IMR-90 (cell line): ENCODE measurements at regions not wholly inside any gene's neighbourhood (a gene's known extent, or its start where the extent isn't known, plus 50 kb on each side); places are given as distances from the start of the nearest gene placed in this dataset.

Experiments
- ATAC-seq: fragments of 200-7000 bp; cut with Tn5 transposase; 2 replicates; pipeline ENCODE4 v1.9.1; 2020; ENCODE audit warnings: low read depth, mild to moderate bottlenecking, moderate library complexity
- BruUV-seq: library from RNA; stranded (reverse); fragments of 400-500 nt; replicated peaks from 2 replicates; lab custom pipeline; 2021; lab: Mats Ljungman, UMichigan
- CTCF ChIA-PET: fragments of 300-600 bp; formaldehyde crosslinking; extraction: SDS; loops from one replicate; lab custom pipeline; 2021; ENCODE audit warnings: antibody characterized with exemption; lab: Yijun Ruan, JAX
- POLR2A ChIA-PET: fragments of 300-600 bp; sonication (Branson Sonifier 250); formaldehyde crosslinking; loops from one replicate; lab custom pipeline; 2022; ENCODE audit warnings: antibody characterized with exemption; ENCODE audit not compliant: unreplicated experiment; lab: Charles Lee
- DNase-seq: peaks from one replicate; pipeline ENCODE4 v3.0.0; 2013
- H2AFZ ChIP-seq: replicated peaks from 2 replicates; pipeline ENCODE3; 2013; ENCODE audit warnings: low read length, mild to moderate bottlenecking; ENCODE audit not compliant: poor library complexity
- H2AK5ac ChIP-seq: 2 replicates; pipeline ENCODE4 v1.6.1; 2013; ENCODE audit warnings: low read depth, low read length, inconsistent platforms
- H2AK9ac ChIP-seq: replicated peaks from 2 replicates; pipeline ENCODE3; 2013; ENCODE audit warnings: mild to moderate bottlenecking, low read depth, low read length, moderate library complexity; ENCODE audit not compliant: poor library complexity
- H2BK120ac ChIP-seq: 2 replicates; pipeline ENCODE4 v1.6.1; 2013; ENCODE audit warnings: low read depth, low read length, inconsistent platforms
- H2BK15ac ChIP-seq: 3 replicates; pipeline ENCODE4 v1.6.1; 2013; ENCODE audit warnings: low read depth, low read length, inconsistent platforms
- H2BK20ac ChIP-seq: 2 replicates; pipeline ENCODE4 v1.6.1; 2013; ENCODE audit warnings: low read depth, mild to moderate bottlenecking, inconsistent platforms, low read length, moderate library complexity
- H2BK5ac ChIP-seq: 2 replicates; pipeline ENCODE4 v1.6.1; 2013; ENCODE audit warnings: mild to moderate bottlenecking, low read depth, low read length, inconsistent platforms; ENCODE audit not compliant: poor library complexity, severe bottlenecking
- H3K14ac ChIP-seq: replicated peaks from 2 replicates; pipeline ENCODE4 v1.6.1; 2013; ENCODE audit warnings: low read depth, low read length, inconsistent platforms
- H3K18ac ChIP-seq: 2 replicates; pipeline ENCODE4 v1.6.1; 2013; ENCODE audit warnings: low read depth, low read length, control low read depth
- H3K23ac ChIP-seq: 2 replicates; pipeline ENCODE4 v1.6.1; 2013; ENCODE audit warnings: low read depth, low read length, inconsistent platforms
- H3K27ac ChIP-seq: 2 replicates; pipeline ENCODE4 v1.5.1; 2013; ENCODE audit warnings: mild to moderate bottlenecking, control low read depth, low read length; ENCODE audit not compliant: insufficient read depth
- H3K27me3 ChIP-seq: 2 replicates; pipeline ENCODE4 v1.6.1; 2013; ENCODE audit warnings: low read length; ENCODE audit not compliant: control insufficient read depth, insufficient read depth
- H3K36me3 ChIP-seq: 2 replicates; pipeline ENCODE4 v1.6.1; 2013; ENCODE audit warnings: low read length, mixed read lengths; ENCODE audit not compliant: control insufficient read depth, insufficient read depth
- H3K4ac ChIP-seq: 2 replicates; pipeline ENCODE4 v1.6.1; 2013; ENCODE audit warnings: low read depth, low read length, inconsistent platforms
- H3K4me1 ChIP-seq: 2 replicates; pipeline ENCODE4 v1.6.1; 2013; ENCODE audit warnings: low read length, mixed read lengths; ENCODE audit not compliant: control insufficient read depth, insufficient read depth
- H3K4me2 ChIP-seq: 2 replicates; pipeline ENCODE4 v1.6.1; 2013; ENCODE audit warnings: low read depth, mild to moderate bottlenecking, control low read depth, low read length, moderate library complexity
- H3K4me3 ChIP-seq: 2 replicates; pipeline ENCODE4 v1.5.1; 2013; ENCODE audit warnings: low read depth, mild to moderate bottlenecking, control low read depth, low read length, moderate library complexity; ENCODE audit not compliant: insufficient read depth
- H3K56ac ChIP-seq: 2 replicates; pipeline ENCODE4 v1.6.1; 2013; ENCODE audit warnings: low read length, inconsistent platforms; ENCODE audit not compliant: insufficient read depth; ENCODE audit errors: extremely low read depth
- H3K79me1 ChIP-seq, 2 experiments: 2 replicates each; pipeline ENCODE4 v1.6.1; 2013; ENCODE audit warnings: low read length in 2 of 2, inconsistent platforms in 1 of 2, low read depth in 1 of 2
- H3K9ac ChIP-seq: 2 replicates; pipeline ENCODE4 v1.6.1; 2013; ENCODE audit warnings: low read depth, low read length, control low read depth
- H3K9me1 ChIP-seq: 2 replicates; pipeline ENCODE4 v1.6.1; 2013; ENCODE audit warnings: low read length, inconsistent platforms; ENCODE audit not compliant: insufficient read depth
- H3K9me3 ChIP-seq: 2 replicates; pipeline ENCODE4 v1.6.1; 2013; ENCODE audit warnings: low read length; ENCODE audit not compliant: control insufficient read depth, insufficient read depth
- H4K20me1 ChIP-seq: 2 replicates; pipeline ENCODE4 v1.6.1; 2013; ENCODE audit warnings: low read length, inconsistent platforms; ENCODE audit not compliant: insufficient read depth
- H4K5ac ChIP-seq: 2 replicates; pipeline ENCODE4 v1.6.1; 2013; ENCODE audit warnings: mild to moderate bottlenecking, low read depth, low read length, control low read depth
- H4K8ac ChIP-seq, 2 experiments: 2 replicates each; pipeline ENCODE4 v1.6.1; 2013; ENCODE audit warnings: low read depth in 2 of 2, low read length in 2 of 2, control low read depth in 1 of 2, inconsistent platforms in 1 of 2
- H4K91ac ChIP-seq: 2 replicates; pipeline ENCODE4 v1.6.1; 2013; ENCODE audit warnings: low read depth, low read length, inconsistent platforms; ENCODE audit not compliant: insufficient read depth
- CHD1 ChIP-seq: IDR thresholded peaks from 2 replicates; pipeline ENCODE4 v1.6.1; 2012; ENCODE audit warnings: low read depth, low read length, improper control_type of control experiment
- RAD21 ChIP-seq: IDR thresholded peaks from 2 replicates; pipeline ENCODE4 v1.6.1; 2012; ENCODE audit warnings: low read length, improper control_type of control experiment
- WGBS, 2 experiments: methylation state at CpG; one replicate each; pipeline versions ENCODE4 v1.1.5 to v1.1.7; 2013; ENCODE audit warnings: missing lambda C conversion rate in 2 of 2; ENCODE audit not compliant: insufficient read length in 1 of 2; ENCODE audit errors: extremely low coverage in 2 of 2; 5-methylcytosine and 5-hydroxymethylcytosine counted together
- dilution Hi-C: fragments of 300-500 bp; cut with HindIII; formaldehyde crosslinking; loops from one replicate; pipeline ENCODE4 v1.14.3; 2018; ENCODE audit warnings: low sequenced_read_pairs; ENCODE audit not compliant: unreplicated experiment
- in situ Hi-C: fragments of 300-500 bp; cut with MboI; formaldehyde crosslinking; loops from 3 replicates; pipeline ENCODE4 v1.14.3; 2019; ENCODE audit warnings: low sequenced_read_pairs, inconsistent platforms, mixed read lengths
- intact Hi-C: fragments of 100-400 bp; cut with micrococcal nuclease; formaldehyde crosslinking; loops from 2 replicates; pipeline ENCODE4 v1.10.0; 2022

GRCh38 chr3:96182756-96183155 is 631.6 kb upstream of the EPHA6 start:
- H4K91ac ChIP-seq = no peak overlapping the region
- no peaks in the 10 kb centered on the region for H4K20me1 ChIP-seq
- H2BK20ac ChIP-seq = no peak overlapping the region
- H2BK15ac ChIP-seq = no peak overlapping the region
- no peaks in the 10 kb centered on the region for H3K9me1 ChIP-seq
- no peak overlapping the region for H3K23ac ChIP-seq
- H3K4ac ChIP-seq = no peak overlapping the region
- no peaks in the 10 kb centered on the region for H3K79me1 ChIP-seq
- no peak overlapping the region for H2BK120ac ChIP-seq
- H3K4me2 ChIP-seq = no peak overlapping the region
- no peak for ATAC-seq
- H3K4me1 ChIP-seq = no peaks in the 10 kb centered on the region
- H3K18ac ChIP-seq = no peak overlapping the region
- no peak overlapping the region for H3K14ac ChIP-seq
- intact Hi-C loops (no loop called here), in situ Hi-C loops (no loop called here), dilution Hi-C loops (no loop called here)
- no peak for TF ChIP-seq RAD21
- TF ChIP-seq CHD1 = no peak
- H2BK5ac ChIP-seq = no peak overlapping the region
- BruUV-seq = no TSS peak
- H3K9ac ChIP-seq = no peak overlapping the region
- H2AK5ac ChIP-seq = no peak overlapping the region
- no peaks in the 10 kb centered on the region for H3K9me3 ChIP-seq
- no peaks in the 10 kb centered on the region for H3K36me3 ChIP-seq
- H3K56ac ChIP-seq = no peak overlapping the region
- no peak overlapping the region for H4K8ac ChIP-seq
- H3K27ac ChIP-seq = no peak overlapping the region
- no peak overlapping the region for H4K5ac ChIP-seq
- no peak overlapping the region for H2AK9ac ChIP-seq
- no peak overlapping the region for H3K4me3 ChIP-seq
- POLR2A ChIA-PET = no interaction called here
- H3K27me3 ChIP-seq = no peaks in the 10 kb centered on the region
- CTCF ChIA-PET = no interaction called here
- no peak overlapping the region for H2AFZ ChIP-seq
- DNase-seq = no peak
- WGBS, 2 experiments = no CpG with 5 or more reads among the region's 1 CpG
